Neural progenitor cell (in vitro differentiated cells): ENCODE measurements at regions not wholly inside any gene's neighbourhood (a gene's known extent, or its start where the extent isn't known, plus 50 kb on each side); places are given as distances from the start of the nearest gene placed in this dataset.

Source experiments
- DNase-seq: peaks from one replicate; pipeline ENCODE4 v3.0.0-alpha.2; 2016; ENCODE audit warnings: low spot score
- H2AFZ ChIP-seq: fragments of 200-600 bp; sonication (generic); replicated peaks from 2 replicates; pipeline ENCODE4 v1.6.1; 2016; ENCODE audit warnings: antibody characterized with exemption
- H3F3A ChIP-seq: fragments of 200-600 bp; sonication (generic); 2 replicates; pipeline ENCODE4 v1.6.1; 2016; ENCODE audit warnings: antibody characterized with exemption, low read depth
- H3K27ac ChIP-seq: fragments of 200-600 bp; sonication (generic); 2 replicates; pipeline ENCODE4 v1.5.1; 2016; ENCODE audit warnings: mild to moderate bottlenecking
- H3K27me3 ChIP-seq: fragments of 200-600 bp; sonication (generic); 2 replicates; pipeline ENCODE4 v1.6.1; 2016; ENCODE audit warnings: mild to moderate bottlenecking, moderate library complexity
- H3K36me3 ChIP-seq: fragments of 200-600 bp; sonication (generic); 2 replicates; pipeline ENCODE4 v1.5.1; 2016
- H3K4me1 ChIP-seq: fragments of 200-600 bp; sonication (generic); 2 replicates; pipeline ENCODE4 v1.6.1; 2016; ENCODE audit warnings: mixed run types
- H3K4me2 ChIP-seq: fragments of 200-600 bp; sonication (generic); 2 replicates; pipeline ENCODE4 v1.6.1; 2016
- H3K4me3 ChIP-seq: fragments of 200-600 bp; sonication (generic); 2 replicates; pipeline ENCODE4 v1.5.1; 2016
- H3K79me2 ChIP-seq: fragments of 200-600 bp; sonication (generic); 2 replicates; pipeline ENCODE4 v1.6.1; 2016; ENCODE audit warnings: low read depth
- H3K9ac ChIP-seq: fragments of 200-600 bp; sonication (generic); 2 replicates; pipeline ENCODE4 v1.6.1; 2016
- H3K9me3 ChIP-seq: fragments of 200-600 bp; sonication (generic); 2 replicates; pipeline ENCODE4 v1.5.1; 2016; ENCODE audit warnings: low read depth
- H4K20me1 ChIP-seq: fragments of 200-600 bp; sonication (generic); 2 replicates; pipeline ENCODE4 v1.6.1; 2016; ENCODE audit warnings: low read depth
- H3K27ac Mint-ChIP-seq: 3 replicates; pipeline ENCODE4 v1.8.0; 2021; ENCODE audit warnings: mixed read lengths
- H3K27me3 Mint-ChIP-seq: 2 replicates; pipeline ENCODE4 v1.8.0; 2022; ENCODE audit warnings: low read depth, mild to moderate bottlenecking, inconsistent platforms, moderate library complexity, mixed read lengths; ENCODE audit not compliant: insufficient read depth
- H3K36me3 Mint-ChIP-seq: 3 replicates; pipeline ENCODE4 v1.8.0; 2021; ENCODE audit warnings: mixed read lengths
- H3K4me1 Mint-ChIP-seq: 3 replicates; pipeline ENCODE4 v1.8.0; 2021; ENCODE audit warnings: mixed read lengths
- H3K4me3 Mint-ChIP-seq: 3 replicates; pipeline ENCODE4 v1.8.0; 2021; ENCODE audit warnings: mild to moderate bottlenecking, moderate library complexity, mixed read lengths
- H3K9me3 Mint-ChIP-seq: 3 replicates; pipeline ENCODE4 v1.8.0; 2020; ENCODE audit warnings: mixed read lengths
- CTCF ChIP-seq: fragments of 200-600 bp; sonication (generic); IDR thresholded peaks from 2 replicates; pipeline ENCODE4 v1.5.1; 2017; ENCODE audit warnings: antibody characterized with exemption, mild to moderate bottlenecking
- EZH2 ChIP-seq: fragments of 200-600 bp; sonication (generic); IDR thresholded peaks from 2 replicates; pipeline ENCODE4 v1.6.1; 2017; ENCODE audit warnings: antibody characterized with exemption, mild to moderate bottlenecking, moderate library complexity
- EZH2phosphoT487 ChIP-seq: fragments of 200-600 bp; sonication (generic); IDR thresholded peaks from 2 replicates; pipeline ENCODE4 v1.6.1; 2017; ENCODE audit warnings: antibody characterized with exemption

GRCh38 chr9:26789959-26790358 lies 102.6 kb downstream of the CAAP1 start:
- TF ChIP-seq CTCF (no peak), EZH2phosphoT487 (no peak), EZH2 (no peak)
- Histone ChIP-seq H3K27ac (no peak overlapping the region), H3K9ac (no peak overlapping the region), H4K20me1 (no peaks in the 10 kb centered on the region), H2AFZ (no peak overlapping the region), H3K36me3 (no peaks in the 10 kb centered on the region), H3F3A (no peaks in the 10 kb centered on the region), H3K4me3 (no peak overlapping the region), H3K9me3 (no peaks in the 10 kb centered on the region), H3K4me2 (no peak overlapping the region), H3K79me2 (no peaks in the 10 kb centered on the region), H3K4me1 (no peaks in the 10 kb centered on the region), H3K27me3 (no peaks in the 10 kb centered on the region)
- H3K27ac Mint-ChIP-seq, result no peak overlapping the region
- no peaks in the 10 kb centered on the region for H3K36me3 Mint-ChIP-seq
- H3K9me3 Mint-ChIP-seq, result no peaks in the 10 kb centered on the region
- DNase-seq, result no peak
- no peaks in the 10 kb centered on the region for H3K27me3 Mint-ChIP-seq
- H3K4me3 Mint-ChIP-seq, result no peak overlapping the region
- H3K4me1 Mint-ChIP-seq, result peaks cover 2% of the 10 kb centered on the region

GRCh38 chr9:26786564-26786963 lies 106.0 kb downstream of the CAAP1 start:
- DNase-seq, result no peak
- no peaks in the 10 kb centered on the region for H3K36me3 ChIP-seq

GRCh38 chr9:26782899-26783298 lies 109.7 kb downstream of the CAAP1 start:
- Histone ChIP-seq H3K27ac (no peak overlapping the region), H3K4me3 (no peak overlapping the region), H3K9me3 (no peaks in the 10 kb centered on the region), H2AFZ (peak overlapping the region; percentile 24), H3K4me2 (no peak overlapping the region), H3K79me2 (no peaks in the 10 kb centered on the region), H3K36me3 (no peaks in the 10 kb centered on the region), H3K27me3 (no peaks in the 10 kb centered on the region), H3F3A (no peaks in the 10 kb centered on the region), H3K9ac (no peak overlapping the region), H3K4me1 (no peaks in the 10 kb centered on the region), H4K20me1 (no peaks in the 10 kb centered on the region)
- H3K9me3 Mint-ChIP-seq, result peaks cover 4% of the 10 kb centered on the region
- H3K4me3 Mint-ChIP-seq, result no peak overlapping the region
- no peak for DNase-seq
- TF ChIP-seq EZH2, result no peak
- TF ChIP-seq EZH2phosphoT487, result no peak
- no peak for TF ChIP-seq CTCF
- no peaks in the 10 kb centered on the region for H3K36me3 Mint-ChIP-seq
- no peaks in the 10 kb centered on the region for H3K27me3 Mint-ChIP-seq
- H3K4me1 Mint-ChIP-seq, result peaks cover 2% of the 10 kb centered on the region
- no peak overlapping the region for H3K27ac Mint-ChIP-seq

More at GRCh38 chr9:26786564-26786963, 106.0 kb downstream of the CAAP1 start:
- no peak overlapping the region for H3K27ac ChIP-seq
- H3K79me2 ChIP-seq, result no peaks in the 10 kb centered on the region
- no peaks in the 10 kb centered on the region for H3K27me3 Mint-ChIP-seq
- no peaks in the 10 kb centered on the region for H3F3A ChIP-seq
- H3K9ac ChIP-seq, result no peak overlapping the region
- TF ChIP-seq CTCF, result no peak
- no peak for TF ChIP-seq EZH2phosphoT487
- TF ChIP-seq EZH2, result no peak
- H3K4me3 ChIP-seq, result no peak overlapping the region
- no peak overlapping the region for H2AFZ ChIP-seq
- no peaks in the 10 kb centered on the region for H3K27me3 ChIP-seq
- H3K4me3 Mint-ChIP-seq, result no peak overlapping the region
- no peaks in the 10 kb centered on the region for H4K20me1 ChIP-seq
- H3K9me3 ChIP-seq, result no peaks in the 10 kb centered on the region
- peaks cover 2% of the 10 kb centered on the region for H3K4me1 Mint-ChIP-seq
- H3K27ac Mint-ChIP-seq, result no peak overlapping the region
- no peaks in the 10 kb centered on the region for H3K4me1 ChIP-seq
- no peak overlapping the region for H3K4me2 ChIP-seq
- H3K36me3 Mint-ChIP-seq, result no peaks in the 10 kb centered on the region
- H3K9me3 Mint-ChIP-seq, result no peaks in the 10 kb centered on the region
